Hypothalamus (tissue), 51 donors: ENCODE measurements at regions not wholly inside any gene's neighbourhood (a gene's known extent, or its start where the extent isn't known, plus 50 kb on each side); places are given as distances from the start of the nearest gene placed in this dataset.

Experiments
- DNase-seq, 51 donors: peaks; one replicate each; lab custom pipeline; 2025; lab: John Stamatoyannopoulos, UW

- no peak for DNase-seq
Measured at GRCh38 chr5:164359260-164360255, 854.1 kb downstream of the MAT2B start.

GRCh38 chr5:164360589-164360988, 855.2 kb downstream of the MAT2B start:
- DNase-seq = no peak

GRCh38 chr5:164361986-164362385, 856.6 kb downstream of the MAT2B start:
- DNase-seq = no peak

DNA sequence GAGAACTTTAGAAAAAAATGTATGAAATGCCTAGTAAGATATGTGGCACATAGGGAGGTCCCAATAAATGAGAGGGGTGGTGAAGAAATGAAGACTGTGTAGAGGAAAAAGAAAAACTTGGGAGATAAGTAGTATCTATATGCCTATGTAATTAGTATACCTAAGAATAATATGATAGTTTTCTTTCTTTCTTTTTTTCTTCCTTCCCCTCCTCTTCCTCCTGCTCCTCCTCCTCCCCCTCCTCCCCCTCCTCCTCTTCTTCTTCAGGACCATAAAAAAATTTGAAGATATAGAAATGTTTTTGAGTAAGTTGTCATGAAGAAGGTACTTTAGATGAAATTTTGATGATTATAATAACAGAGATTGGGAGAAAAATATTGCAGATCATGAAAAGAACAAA, 857.4 kb downstream of the MAT2B start:
- DNase-seq = no peak

GRCh38 chr5:164364237-164365208, 859.1 kb downstream of the MAT2B start:
- no peak for DNase-seq

DNA sequence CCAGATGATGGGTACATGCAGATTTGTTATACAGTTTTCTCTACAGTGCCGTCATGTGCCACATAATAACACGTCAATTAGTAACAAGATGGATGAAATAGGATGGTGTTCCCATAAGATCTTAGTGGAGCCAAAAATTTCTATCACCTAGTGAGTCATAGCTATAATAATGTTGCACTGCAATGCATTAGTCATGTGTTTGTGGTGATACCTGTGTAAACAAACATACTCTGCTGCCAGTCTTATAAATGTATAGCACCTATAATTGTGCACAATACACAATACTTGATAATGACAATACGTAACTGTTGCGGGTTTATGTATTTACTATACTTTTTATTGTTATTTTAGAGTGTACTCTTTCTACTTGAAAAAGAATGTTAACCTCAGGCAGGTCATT, 865.4 kb downstream of the MAT2B start:
- no peak for DNase-seq

- no peak for DNase-seq
Measured at GRCh38 chr5:164372892-164373291, 867.5 kb downstream of the MAT2B start.

DNA sequence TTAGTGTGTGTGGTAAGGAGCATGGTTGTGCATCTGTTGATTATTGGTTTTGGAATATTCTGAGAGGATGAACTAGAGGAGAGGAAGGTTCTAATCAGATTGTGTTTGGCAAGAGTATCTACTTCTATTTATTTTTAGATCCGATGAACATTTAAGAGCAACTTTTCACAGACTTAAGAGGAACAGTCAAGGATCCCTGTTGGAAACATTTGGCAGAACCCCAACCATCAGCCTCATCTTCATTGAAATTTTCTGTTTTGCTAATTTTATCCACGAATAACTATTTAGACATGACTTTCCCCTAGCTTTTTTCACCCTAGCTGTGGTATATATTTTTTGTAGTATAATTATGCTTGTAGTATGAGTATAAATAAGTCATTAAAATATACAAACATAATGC, 868.5 kb downstream of the MAT2B start:
- DNase-seq = no peak

DNA sequence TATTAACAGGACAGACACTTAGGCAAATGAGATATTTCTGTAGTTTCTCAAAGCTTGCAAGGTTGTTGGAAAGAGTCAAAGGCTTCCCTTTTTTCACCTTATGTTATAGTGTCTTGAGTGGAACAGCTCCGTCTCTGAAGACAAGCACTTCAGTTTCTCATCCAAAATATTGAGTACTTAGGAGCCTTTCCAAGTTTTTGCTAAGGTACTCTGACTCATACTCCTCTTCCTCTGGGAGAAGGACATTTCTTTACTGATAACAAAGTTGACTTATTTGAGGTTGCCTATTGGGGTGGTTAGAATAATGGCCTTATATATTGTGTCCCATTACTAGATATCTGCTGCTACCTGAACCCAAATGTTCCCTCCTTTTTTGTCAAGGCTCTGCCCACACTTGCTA, 869.6 kb downstream of the MAT2B start:
- no peak for DNase-seq

GRCh38 chr5:164376843-164377242, 871.4 kb downstream of the MAT2B start:
- no peak for DNase-seq

- DNase-seq = no peak
Measured at GRCh38 chr5:164377746-164378145, 872.3 kb downstream of the MAT2B start.

- no peak for DNase-seq
Measured at GRCh38 chr5:164383662-164384061, 878.2 kb downstream of the MAT2B start.

DNA sequence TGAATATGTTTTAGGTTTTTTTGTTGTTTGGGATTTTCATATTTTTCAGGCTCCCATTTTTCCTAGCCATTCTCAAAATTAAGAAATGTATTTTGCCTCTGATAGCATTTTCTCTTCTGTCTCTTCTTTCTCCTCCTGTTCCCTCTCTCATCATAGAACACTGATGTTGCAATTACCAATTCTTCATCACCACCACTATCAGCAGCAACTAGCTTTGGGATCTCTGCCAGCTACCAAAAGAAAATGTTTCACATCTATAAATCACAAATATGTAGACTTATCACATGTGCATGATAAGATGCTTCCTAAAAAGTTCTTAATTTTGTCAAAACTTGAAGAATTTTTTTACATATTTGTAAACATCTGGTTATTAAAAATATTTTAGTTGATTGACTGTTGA, 887.1 kb downstream of the MAT2B start:
- no peak for DNase-seq

DNA sequence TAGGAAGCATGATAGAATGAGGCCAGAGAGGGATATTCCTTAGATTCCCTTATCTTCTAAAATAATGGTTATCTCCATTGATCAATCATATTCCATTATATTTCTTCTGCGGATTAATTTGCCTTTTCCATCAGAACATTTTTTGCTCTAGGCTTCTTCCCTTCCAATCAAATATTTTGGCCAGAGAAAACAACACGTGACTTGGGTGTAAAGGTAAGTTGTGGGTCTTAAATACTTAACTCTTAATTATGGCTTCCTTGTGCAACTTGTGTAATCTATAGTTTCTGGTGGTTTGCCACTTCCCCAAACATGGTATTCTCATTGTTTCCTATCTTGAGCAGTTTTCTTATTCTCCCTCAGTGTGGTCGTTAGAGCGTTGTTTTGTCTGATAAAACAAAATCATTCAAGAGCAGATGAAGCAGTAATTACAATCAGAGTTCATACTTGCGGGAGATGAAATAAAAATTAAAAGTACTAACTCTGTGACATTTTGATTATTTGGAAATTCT, 889.3 kb downstream of the MAT2B start:
- DNase-seq = no peak

DNA sequence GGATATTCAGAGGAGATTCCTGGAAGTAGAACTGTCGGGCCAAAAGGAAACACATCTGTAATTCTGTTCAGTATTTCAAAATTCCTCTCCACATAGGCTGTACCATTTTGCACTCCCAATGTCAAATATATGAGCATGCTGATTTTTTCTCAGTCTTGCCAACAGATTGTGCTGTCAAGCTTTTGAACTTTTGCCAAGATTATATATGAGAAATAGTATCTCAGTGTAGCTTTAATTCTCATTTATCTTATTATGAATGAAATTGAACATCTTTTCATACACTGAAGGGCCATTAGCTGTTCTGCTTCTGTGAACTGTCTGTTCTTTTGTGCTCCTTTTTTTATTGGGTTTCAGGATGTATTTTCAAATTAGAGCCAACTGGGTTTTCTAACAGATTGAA, 907.1 kb downstream of the MAT2B start:
- no peak for DNase-seq

- DNase-seq = no peak
Measured at GRCh38 chr5:164420161-164420560, 914.7 kb downstream of the MAT2B start.

DNA sequence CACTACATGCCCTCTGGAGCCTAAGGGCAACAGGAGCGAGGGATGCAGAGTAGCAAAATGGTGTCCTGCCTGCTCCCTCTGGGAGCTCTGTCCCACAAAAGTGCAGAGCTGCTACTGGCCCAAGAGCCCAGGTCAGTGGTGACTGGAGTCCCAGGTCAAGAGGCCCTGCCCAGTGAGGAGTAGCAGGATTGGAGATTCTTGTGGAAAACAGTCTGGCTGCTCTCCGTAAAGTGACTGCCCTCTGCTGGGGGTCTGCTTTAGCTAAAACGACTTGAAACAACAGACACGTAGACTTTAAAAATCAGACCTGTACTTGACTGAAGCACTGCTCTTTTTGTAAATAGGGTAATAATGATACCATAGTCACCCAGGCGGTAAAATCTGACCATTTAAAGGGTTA, 917.0 kb downstream of the MAT2B start:
- DNase-seq = no peak

DNA sequence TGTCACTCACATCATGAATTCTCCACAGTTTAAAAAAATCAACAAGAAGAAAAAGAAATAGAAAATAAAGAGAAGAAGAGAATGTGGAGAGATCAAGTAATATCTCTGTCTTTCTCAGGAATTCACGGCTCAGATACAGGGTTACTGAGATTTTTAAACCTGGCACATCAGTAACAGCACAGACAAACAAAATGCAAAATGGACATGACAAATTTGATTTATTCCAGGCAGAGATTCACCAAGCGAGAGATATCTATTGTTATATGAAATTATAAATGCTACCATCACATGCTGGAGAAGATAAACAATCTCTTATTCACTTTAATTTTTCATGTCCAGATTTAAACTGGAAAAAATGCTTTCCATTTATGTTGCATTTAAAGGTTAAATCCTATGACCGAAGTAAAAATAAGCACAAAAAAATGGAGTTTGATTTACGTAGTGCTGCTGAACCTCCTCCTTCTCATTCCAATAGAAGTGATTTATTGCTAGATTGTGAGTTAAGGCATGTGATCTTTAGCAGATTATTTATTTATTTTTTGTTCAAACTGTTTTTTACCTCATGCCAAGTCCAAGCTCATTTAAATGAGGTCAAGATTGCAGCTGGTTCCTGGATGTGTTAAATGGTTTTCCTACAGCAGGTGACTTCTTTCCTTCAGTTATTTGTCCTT, 926.4 kb downstream of the MAT2B start:
- no peak for DNase-seq

DNA sequence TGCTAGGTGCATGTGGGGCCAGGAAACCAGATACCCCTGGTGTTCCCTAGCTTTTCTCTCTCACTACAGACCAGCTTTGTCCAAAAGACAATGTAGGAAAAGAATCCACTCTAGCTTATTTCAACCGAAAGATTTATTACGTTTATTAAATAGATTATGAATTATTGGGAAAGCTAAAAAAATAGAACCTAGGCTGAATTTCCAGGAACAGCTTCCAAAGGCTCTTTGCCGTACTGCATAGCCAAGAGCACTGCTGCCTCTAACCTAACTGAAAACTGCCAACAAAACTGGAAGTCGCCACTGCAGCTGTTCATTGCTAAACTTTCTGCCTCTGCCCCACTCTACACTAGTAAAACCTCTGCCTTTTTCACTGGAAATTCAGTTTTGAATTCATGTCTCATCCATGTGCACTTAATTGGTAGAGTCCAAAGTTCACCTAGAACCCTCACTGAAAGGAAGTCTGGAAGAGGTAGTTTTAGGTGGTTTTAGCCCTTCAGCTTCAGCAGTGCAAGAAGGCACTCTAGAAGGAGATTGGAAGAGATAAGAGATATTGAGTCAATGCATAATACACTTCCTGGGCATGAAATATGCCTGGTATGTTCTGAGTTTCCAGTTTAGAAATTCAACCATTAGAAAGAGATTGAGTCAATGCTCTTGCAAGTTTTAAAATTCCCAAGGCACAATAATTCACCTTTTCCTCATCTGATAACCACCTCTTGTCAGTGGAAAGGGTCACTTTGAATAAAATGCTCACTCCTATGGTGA, 927.9 kb downstream of the MAT2B start:
- DNase-seq = no peak

- DNase-seq = no peak
Measured at GRCh38 chr5:164435576-164435975, 930.2 kb downstream of the MAT2B start.
